HG03575 (cell line): ENCODE measurements at regions not wholly inside any gene's neighbourhood (a gene's known extent, or its start where the extent isn't known, plus 50 kb on each side); places are given as distances from the start of the nearest gene placed in this dataset.

Experiments used
- ATAC-seq: cut with Tn5 transposase; IDR thresholded peaks from one replicate; pipeline ENCODE4 v1.9.1; 2021; ENCODE audit not compliant: unreplicated experiment, insufficient number of reproducible peaks, low FRiP score; ENCODE audit errors: extremely low read depth

DNA sequence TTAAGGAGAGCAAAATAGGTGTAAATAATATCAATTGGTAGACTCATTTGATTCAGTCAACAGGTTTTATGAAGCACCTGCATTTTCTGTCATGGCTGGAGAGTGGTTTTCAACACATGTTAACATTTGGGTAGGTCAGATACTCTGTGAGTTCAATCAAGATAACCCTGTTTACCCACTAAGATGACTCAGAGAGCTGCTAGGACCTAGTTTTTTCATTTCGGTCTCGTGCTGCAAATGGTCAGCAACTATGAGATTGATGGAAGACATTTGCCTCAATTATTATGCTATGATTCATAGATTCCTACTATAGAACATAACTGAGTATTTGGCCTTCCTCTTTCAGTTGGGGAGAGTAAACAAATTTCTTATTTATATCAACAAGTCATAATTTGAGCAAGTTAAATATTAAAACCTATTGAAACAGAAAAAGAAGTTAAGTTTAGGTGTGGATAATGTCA lies 391.4 kb upstream of the CITED2 start:
- ATAC-seq = no peak

DNA sequence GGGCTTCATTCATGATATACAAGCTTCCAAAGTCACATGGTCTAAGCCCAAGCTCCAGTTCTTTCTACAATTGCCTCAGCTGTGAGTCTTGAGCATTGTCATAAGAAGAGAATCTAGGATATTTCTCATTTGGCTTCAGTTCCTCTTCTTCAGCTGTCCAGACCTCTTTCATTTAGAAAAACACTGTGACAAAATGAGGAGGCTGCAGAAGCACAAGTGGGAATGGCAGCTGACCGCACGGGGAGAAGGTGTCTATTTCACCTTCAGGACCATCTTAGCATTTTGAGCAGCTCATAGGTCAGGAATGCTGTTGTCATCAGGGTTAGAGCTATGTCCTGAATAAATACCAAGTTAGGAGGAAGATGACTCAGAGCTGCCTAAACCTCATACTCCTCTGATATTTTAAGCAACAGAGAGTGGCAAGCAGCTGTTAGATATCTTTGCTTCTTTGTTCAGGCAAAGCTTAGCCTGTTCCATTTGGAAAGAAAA lies 390.1 kb upstream of the CITED2 start:
- peak; percentile 84 for ATAC-seq

DNA sequence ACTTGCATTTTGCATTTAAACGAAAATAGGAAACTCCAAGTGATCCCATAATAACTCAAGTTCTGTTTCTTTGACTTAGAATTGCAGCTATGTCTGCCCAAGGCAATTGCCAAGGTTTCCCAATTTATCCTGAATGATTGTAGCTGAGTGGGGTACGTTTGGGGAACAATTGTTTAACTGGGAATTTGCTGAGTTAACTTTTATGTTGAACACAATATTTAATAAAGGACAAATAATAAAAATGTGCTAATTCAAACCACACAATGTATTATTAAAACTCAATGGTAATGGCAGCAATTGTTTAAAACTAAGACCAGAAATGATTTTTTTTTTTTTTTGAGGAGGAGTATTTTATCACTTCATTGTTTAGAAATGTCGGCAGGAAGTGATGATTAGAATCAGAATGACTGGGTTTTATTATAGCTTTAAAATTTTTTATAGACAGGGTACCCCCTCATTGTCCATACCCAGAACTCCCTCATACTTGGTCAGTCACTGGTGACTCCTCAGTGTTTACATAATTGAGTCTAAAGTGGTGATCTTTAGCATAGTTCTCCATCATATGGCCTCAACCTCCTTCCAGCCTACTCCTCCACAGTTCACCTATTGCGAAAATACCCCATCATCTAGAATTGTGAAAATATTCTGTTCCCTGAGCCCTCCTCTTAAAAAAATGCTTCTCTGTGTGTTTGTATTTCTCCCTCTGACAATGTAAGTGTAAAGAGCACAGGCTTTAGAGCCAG lies 389.2 kb upstream of the CITED2 start:
- ATAC-seq = no peak

DNA sequence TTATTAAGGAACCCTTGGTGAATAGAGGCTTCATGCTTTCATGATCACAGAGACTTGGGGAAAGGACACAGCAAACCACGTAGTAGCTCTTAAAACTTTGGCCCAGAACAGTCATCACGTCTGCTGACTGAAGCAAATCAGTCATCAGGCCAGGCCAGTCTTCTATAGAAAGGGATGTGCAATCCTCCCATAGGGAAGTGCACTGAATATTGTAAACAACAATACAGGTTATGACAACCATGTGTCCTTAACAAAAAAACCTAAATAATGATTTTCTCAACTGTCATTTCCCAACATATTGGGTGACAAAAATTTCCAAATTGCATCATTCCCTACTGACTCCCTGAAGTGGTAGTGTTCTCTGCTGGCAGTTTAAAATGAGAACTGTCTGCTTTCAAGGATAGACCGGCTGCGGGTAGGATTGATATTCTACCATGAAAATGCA lies 388.2 kb upstream of the CITED2 start:
- ATAC-seq = peak; percentile 33

DNA sequence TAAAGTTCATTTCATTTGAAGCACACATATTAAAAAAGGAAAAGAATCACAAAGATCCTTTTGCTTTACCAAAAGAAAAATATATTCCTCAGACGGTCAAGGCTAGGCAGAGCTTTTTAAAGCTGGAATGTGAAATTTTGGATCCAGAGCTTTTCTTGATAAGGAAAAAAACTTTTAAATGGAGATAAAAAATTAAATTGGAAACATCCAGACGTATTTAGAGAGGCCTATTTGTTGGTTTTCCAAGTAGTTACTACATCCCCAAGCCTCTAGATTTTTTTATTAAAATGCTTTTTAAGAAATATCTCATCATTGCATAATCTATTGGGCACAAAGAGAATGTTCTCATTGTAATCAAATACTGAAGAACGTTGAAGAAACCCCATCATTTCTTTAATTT lies 385.7 kb upstream of the CITED2 start:
- no peak for ATAC-seq

DNA sequence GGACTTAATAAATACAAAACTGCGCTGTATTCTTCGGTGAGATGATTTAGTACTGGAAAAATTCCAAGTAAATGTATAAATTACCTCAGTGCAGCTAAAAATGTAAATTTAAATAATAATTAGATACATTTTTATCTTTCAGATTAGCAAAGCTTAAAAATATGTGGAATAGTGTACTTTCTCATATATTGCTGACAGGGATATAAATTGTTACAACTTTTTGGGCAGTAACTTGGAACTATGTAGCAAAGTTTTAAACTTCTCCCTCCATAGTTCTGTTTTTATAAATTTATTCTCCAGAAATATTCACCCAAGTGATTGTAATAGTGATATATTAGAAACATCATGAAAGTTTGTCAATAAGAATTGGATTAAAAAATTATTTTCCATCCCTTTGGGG lies 384.6 kb upstream of the CITED2 start:
- no peak for ATAC-seq

DNA sequence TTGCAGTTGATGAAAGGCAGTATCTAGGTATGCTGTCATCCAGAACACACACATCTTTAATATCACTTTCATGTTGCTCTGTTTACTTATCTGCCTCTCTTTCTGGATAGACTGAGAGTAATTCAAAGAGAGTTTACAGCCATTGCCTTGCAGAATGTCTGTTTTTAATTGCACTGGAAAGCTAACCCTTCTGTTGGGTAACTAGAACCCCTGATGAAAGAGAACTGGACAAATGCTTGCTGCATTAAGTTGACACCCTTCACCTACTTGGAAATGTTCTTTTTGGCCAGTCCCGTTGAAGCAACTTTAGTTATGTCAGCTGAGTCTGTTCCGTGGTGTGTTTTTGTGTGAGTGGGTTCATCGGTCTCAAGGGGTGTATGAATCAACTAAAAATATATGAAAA lies 383.8 kb upstream of the CITED2 start:
- no peak for ATAC-seq

DNA sequence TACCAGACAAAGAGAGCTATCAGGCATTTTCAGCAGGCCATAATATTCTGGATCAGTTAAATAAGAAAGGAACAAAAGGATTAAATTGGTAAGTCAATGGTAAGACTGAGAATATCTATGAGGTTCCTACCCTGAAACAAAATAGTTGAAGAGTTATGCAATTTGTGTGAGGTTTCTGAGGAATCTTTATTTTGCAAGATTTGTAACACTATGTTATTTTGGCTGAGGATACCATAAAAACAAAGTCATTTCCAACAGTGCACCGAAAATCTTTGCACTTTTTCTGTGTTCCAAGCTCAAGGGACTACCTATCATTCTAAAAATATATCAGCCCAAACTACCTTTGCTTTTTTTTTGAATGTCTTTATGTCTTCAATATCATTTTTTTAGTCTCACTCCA lies 383.3 kb upstream of the CITED2 start:
- ATAC-seq = no peak

DNA sequence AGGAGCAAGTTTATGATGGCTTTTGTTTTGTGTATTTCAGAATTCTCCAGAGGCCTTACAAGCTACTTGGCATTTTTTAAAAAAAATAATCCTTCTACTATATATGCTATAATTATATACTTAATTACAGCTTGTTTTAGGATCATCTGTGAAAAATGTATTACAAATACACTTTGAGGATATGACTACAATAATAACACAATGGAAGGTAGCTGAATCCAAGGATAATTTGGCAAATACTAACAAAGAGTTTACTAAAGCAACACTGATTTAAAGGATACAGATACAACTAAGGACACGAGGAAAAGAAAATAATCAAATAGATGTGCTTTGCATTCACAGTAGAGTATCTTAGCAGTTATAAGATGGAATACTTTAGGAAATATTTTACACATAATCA lies 381.9 kb upstream of the CITED2 start:
- no peak for ATAC-seq

DNA sequence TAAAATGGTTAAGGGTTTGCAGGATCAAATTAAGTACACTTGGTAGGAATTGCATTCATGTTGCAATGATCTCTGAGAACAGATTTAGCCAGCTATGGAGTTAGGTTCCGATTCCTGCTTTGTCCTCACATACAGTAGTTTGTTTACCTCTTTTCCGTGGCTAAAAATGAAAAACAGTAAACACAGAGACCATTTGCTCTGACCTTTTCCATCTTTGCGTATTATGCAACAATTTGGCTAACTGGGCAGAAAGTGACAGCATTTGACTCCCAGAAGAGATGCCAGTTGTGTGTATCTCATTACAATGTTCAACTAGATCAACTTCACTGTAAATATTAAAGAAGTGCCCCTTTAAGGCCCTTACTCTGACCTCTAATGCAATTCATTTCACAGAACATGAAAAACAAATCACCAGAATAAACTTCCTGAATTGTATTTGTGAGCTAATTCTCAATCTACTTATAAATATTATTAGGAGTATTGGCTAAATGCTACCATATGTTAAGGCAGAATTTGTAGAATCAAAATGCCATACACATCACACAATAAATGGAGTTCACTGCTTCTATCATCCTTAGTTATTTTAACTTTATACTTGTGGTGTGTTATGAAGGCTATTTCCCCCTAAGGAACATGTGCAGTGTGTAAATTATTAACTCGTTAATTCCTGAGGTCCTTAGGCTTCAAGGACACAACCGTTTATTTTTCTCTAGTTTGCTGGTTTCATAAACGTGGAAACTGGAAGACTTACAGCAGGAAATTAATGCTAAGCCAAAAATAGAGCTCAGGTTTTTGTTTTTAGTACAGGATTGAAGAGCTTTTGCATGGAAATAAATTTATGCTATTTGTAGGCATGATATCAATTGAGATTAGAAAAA lies 380.7 kb upstream of the CITED2 start:
- no peak for ATAC-seq

DNA sequence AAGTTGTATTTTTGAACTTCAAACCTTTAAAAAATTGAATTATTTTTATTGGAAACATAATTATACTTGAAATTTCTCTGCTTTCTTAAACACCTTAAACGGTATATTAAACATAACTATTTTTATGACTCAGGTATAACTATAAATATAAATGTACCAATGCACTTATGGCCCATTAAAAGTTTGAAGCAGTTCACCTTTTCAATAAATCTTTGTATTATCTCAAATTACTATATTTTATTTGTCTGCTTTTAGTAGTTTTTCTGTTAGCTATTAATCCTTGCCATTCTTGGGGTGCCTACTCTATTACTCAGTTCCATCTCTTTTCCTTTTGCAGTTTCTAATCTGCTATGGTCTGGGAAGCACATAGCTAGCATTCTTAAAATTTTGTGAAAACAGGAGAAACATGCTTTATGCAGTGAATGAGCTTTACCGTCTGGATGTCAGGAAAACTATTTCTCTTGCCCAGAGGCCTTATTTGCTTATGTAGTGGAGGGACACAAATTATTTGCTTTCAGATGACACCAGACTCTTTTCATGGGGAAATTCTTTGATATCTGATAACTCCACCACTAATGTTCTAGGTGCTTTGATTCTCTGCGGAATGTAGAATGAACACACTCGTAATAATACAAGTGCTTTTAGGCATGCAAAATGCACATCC lies 378.9 kb upstream of the CITED2 start:
- ATAC-seq = no peak

DNA sequence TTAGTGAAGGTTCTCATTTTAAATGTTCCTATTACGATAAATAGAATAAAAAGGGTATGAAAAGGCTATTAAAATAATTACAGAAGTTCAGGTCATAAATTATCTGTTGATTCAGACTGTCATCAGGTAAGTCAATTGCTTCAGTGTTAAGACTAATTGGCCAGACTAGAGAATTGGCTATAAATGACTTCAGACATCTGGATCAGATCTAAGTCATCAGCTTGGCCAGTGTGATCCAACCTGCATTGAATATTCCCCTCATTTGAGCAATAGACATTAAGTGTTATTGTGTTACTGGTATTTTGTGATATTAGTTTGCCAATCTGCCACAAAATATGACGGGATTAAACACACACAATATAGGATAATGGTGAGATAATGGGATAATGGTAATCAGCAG lies 377.6 kb upstream of the CITED2 start:
- ATAC-seq = no peak

DNA sequence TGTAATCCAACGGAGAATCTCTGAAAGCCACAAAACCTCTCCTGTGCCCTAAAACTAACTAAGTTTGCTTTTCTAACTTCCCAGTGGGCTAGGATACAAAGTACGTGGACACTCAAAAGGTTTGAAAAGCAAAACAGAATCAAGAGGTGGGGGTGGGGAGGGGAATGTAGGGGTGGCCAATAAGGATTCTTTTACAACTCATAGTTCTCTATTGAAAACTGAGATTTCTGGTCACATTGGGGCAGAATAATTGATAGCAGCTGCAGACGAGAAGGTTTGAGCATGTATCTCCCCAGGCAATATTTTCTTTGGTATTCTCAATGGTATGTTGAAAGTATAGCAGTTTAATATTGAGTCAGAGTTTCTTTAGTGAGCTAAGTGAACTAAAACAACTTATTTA lies 376.7 kb upstream of the CITED2 start:
- no peak for ATAC-seq

DNA sequence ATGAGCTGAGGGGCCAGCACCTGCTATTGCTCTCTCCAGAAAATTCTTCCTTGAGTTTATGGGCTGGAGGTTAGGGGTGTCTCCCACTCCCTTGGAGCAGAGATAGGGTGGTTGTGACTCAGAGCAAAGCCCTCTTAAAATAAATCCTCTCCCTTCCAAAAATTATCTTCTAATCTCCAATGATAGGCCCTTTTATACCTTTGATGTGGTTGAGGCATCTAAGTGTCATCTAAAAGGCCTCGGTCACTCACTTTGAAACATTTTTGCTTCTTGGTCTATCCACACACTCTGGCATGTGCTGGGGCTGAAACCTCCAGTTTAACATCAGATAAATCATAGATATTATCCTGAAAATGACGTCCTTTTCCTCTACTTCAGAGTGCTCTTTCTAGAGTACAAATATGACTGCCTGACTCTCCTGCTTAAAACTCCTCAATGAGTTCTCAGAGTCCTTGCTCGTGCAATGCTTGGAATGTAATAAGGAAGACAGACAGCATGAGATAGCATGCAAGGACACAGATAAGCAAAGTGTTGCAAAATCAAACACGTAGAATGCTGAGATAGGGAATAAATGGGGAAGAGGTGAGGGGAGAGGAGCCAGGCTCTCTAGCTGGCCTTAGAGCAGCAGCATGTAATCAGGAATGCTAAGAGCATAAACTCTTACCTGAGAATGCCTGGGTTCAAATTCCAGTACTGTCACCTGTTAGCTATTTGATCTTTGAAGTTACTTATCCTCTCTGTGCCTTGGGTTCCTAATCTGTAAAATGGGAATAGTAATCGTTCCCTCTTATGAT lies 374.1 kb upstream of the CITED2 start:
- ATAC-seq = no peak

DNA sequence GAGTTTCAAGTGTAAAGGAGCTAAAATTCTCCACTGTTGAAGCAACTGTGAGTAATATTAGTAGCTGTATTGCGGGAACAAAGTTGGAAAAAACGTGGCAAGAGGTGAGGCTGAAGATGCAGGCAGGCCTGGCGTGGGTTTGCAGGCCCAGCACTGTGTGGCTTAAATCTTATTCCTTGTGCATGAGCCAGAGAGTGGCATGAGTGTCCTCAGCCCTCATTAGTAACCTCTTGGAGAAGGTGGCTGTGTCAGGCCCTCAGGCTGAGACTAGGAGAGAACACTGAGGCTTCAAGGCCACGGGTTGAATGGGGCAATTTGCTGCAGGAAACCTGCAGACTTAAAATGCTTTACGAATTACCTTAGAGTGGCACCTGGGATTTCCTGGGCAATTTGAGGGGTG lies 372.7 kb upstream of the CITED2 start:
- no peak for ATAC-seq

DNA sequence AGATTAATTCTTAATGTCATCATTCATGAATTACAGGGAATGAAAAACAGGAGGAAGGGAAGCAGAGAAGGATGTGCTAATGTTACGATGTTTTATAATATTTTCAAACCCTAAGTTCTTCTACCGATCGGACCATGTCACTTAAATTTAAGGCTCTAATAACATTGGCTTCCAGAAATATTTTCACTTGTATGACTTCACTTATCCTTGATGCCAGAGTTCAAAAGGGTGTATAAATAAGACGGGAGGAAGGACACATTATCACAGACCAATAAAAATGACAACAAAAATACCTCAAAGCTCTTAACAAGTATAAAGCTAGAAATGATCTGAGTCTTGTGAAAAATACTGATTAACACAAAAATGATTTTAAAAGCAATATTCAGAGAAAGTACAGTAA lies 370.4 kb upstream of the CITED2 start:
- no peak for ATAC-seq

DNA sequence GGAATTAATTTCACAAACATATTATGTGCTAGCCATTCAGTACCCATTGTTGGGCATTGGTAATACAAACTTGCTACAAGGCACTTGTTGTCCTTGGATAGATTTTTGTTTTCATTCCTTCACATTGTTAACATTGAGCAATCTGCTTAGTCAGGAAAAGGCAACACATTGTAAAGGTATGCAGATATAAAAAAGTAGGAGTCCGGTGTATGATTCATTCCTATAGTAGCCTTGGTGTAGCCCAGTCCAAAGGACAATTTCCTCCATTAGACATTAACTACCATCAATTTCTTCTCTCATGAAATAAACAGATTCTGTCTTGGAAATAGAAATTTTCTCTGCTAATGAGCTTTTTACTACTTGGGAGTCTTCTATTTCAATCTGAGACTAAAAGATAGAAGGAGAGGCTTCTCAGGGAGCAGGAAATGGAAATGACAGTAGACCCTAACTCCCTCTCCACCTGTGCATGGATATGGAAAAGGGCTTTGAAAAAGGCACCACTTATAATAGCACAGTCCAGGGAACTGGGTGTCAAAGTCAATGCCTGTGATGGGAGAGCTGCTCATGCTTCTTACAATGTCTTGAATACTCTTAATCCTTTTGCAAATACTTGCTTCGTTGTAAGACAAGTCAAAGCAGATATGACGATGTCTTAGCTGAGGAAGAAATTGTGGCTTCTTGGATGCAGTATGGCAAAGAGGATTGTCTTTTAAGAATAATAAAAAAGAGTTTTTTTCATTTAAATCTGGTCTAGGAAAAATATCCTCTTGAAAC lies 369.4 kb upstream of the CITED2 start:
- no peak for ATAC-seq

DNA sequence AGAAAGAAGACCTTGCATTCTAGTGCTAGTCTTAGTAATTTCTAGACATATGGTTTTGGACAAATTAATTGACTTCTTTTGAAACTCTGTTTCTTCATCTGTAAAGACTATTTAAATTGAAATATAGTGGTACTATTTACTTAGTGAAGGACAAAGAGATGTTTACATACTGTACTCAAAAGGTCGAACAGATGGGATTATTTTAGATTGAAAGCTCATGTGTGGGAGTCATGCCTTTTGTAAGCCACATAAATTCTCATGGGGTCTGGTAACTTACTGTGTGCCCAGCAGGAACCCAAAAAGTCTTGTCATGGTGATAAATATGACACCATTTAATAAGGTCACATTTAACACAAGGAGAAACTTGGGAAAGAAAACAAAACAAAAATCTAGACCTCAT lies 368.2 kb upstream of the CITED2 start:
- ATAC-seq = no peak
